ENCODE measurements at regions not wholly inside any gene's neighbourhood (a gene's known extent, or its start where the extent isn't known, plus 50 kb on each side); places are given as distances from the start of the nearest gene placed in this dataset.

DNA sequence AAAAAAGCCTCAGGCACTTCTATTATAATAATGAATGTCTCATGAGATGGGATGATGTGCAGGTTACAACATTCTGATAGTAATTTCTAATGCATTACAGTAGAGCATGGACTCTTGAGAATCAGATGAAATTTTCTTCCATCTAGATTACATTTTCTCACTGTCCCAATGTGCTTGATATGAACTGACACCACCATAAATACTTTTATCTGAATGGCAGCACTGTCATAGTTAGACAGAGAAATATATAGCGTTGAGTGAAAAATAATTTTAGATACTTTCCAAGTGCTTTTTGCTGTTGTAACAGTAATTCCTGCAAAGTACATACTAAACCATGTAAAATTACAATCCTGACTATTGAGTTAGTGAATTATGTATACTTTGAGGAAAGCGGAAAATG, 630.1 kb downstream of the BRINP3 start:
- TF ChIP-seq CTCF (IDR thresholded peaks at IDR 0.05; ENCODE audit: low read depth, low read length) (no peak), EZH2phosphoT487 (IDR thresholded peaks at IDR 0.05; ENCODE audit: low read depth) (no peak)

Data from OCI-LY3 (cell line).